ENCODE measurements at regions not wholly inside any gene's neighbourhood (a gene's known extent, or its start where the extent isn't known, plus 50 kb on each side); places are given as distances from the start of the nearest gene placed in this dataset.

DNA sequence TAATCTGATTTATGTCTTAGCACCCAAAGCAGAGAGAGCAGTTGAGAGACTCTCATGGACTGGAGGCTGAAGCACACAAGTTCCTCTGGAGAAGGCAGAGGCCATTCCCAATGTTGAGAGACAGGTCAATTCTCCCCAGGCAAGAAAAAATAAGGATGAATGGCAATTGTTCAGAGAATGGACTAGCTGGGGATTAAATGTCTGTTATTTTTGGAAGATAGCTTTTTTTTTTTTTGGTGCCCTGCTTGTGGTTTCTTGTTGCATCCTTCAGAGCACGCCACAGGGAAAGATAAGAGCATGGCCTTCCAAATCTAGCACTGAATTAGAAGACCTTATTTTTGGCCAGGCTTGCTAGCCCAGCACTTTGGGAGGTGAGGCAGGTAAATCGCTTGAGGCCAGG is 65.6 kb upstream of the ERRFI1 start:
- no peak for DNase-seq

DNA sequence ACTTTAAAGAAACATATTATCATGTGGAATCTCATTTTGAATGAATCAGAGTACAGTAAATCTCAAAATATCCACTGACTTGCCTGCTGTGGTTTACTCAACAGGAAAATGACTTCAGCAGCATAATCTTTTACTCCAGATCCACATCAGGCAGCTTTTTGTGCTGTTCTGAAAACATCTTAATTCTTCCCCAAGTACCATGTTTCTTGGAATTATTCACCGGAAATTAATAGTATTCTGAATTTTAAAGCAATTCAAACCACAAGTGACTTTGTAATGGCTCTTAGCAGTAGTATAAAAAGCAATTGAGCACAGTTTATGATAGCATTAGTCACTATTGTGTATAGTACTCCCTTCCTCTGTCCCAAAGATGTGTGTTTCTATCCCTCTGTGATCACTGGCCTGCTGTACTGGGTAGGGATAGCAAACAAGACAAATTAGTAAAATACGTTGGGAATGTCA is 64.2 kb upstream of the ERRFI1 start:
- DNase-seq = no peak

DNA sequence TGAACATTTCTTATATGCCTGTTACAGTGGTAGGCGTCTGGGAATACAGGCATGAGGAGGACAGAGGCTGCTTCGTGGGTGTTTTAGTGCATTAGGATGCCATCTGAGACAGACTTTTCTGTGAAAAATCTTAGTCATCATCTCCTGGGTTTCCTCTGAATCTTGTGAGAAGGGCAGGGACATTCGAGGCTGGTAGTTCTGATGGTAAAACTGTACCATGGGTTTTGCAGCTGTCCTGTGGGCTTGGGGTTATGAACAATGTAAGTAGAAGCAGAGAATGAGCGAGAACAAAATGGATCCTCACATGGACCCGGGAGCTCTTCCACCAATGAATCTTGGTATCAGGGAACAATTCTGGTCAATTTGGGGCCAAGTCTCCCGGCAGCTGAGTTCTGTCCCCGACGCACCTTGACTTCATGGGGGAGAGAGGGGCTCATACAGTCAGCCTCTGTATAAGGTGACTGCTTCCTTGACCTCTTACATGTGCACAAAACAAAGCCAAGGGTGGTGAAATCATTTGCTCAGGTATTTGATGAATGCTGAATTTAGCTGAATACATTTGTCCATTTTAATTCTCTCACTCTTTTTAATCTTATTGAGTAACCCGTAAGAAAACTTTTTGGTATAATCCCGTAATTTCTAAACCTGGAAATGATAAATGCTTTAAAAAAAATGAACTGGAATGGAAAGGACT is 63.6 kb upstream of the ERRFI1 start:
- peak in 6 of 56 donors; percentile 7 to 38 (median 10) for DNase-seq

DNA sequence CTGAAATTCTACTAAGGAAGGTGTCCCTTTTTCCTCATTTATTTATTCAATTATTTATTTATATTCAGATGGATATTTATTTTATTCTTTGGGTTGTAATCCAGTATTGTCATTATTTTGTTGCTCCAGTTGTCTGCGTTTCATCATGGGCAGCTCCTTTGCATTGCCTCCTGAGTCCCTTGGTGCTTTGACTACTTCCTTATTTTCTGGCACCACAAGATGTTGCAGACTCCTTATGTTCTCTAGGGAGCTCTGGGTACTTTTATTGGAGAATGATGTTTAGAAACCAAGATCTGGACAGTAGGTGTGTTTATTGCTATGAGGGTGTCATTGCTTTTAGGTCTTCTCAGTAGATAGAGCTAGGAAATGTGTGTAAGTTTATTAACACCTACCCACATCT is 59.9 kb upstream of the ERRFI1 start:
- no peak for DNase-seq

DNA sequence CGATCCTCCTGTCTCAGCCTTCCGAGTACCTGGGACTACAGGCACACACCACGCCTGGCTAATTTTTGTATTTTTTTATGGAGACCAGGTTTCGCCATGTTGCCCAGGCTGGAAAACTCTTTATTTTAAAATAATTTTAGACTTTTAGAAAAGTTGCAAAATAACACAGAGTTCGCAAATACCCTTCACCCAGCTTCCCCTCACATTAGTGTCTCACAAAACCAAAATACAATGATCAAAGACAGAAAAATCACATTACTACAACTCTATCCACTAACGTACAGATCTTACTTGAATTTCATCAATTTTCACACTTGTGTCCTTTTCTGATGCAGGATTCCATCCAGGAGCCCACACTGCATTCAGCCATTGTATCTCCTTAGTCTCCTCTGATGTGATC is 58.8 kb upstream of the ERRFI1 start:
- DNase-seq = no peak

DNA sequence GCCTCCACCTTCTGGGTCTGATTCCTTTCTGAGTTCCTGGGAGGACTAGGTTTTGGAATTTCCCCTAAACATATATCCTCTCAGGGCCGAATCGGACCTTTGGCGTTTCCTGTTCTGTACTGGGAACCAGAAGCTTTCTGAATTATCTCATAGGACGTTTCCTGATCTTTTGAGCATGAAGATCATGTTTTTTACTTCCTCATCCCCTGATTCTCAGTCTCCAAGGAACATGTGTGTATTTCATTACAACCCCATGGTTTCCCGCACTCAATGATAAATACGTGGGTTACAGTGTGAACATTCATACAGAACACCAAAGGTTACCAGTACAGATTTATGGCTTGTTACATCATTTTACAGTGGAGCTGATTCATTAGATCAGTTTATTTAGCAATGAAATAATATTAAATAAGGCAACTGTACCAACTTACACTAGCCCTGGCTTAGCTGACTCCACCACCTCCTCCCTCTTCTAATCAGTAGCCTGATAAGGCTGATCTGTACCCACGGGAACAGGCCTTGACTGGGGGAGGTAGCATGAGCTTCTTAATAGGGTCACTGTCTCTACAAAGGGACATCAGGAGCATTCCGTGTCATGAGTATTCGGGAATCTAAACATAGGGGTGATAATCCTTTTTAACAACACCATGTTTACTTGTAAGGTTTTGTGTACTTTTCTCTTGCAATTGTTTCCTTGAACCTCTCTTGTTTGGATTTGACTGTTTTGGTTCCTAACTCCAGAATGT is 57.8 kb upstream of the ERRFI1 start:
- no peak for DNase-seq

DNA sequence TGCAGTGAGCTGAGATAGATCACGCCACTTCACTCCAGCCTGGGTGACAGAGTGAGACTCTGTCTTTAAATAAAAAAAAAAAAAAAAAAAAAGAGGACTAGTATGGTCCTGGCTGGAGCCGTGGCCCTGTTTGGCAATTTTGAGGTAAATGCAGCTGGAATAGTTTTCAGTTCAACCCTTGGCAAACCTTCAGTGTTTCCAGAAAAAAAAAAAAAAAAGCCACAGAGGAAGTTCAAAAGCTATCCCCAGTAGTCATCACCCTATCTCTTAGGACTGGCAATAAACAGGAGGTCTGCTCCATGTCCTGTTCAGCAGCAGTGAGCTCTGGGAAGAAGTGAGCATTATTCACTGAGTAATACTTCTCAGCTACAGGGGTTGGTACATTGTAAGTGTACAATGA is 56.8 kb upstream of the ERRFI1 start:
- DNase-seq = no peak

DNA sequence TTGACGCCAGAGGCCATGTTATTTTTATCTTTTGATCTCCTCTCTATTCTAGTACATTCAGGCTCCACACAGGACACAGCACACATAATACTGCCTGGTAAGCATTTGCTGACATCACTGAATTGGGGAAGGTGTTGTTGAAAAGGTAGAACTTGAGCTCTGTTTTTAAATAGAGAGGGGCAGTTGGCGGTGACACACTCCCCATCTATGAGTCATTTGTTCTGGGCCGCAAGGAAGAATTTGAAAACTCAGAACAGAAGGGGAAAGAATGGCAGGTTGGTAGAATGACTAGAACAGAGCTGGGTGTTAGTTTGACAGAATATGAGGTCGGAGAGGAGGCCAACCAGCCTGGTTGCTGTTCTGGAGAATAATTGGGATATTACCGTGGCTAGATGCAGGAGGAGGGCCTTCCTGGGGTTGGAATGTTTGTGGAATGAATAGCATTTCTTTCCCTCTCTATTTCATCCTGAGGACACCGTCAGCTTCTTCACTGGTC is 52.1 kb upstream of the ERRFI1 start:
- peak in 4 of 56 donors; percentile 5 to 20 (median 13) for DNase-seq

DNA sequence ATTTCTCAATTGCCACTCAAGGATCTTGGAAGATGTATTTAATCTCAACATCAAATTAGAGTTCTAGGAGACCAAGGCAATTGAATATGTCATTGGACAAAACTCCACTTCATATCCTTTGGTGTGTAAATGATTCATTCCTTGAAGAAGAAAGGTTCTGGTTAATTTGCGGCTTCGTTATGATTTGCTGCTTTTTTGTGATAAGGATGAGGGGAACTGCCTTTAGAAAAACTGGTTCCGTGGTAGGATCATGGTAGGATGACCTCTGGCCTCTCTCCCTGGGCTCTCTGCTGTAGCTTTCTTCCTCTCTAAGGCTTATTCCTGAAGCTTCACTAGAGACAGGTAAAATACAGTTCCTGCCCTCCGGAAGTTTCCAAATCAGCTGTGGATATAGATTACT is 51.5 kb upstream of the ERRFI1 start:
- DNase-seq = no peak

DNA sequence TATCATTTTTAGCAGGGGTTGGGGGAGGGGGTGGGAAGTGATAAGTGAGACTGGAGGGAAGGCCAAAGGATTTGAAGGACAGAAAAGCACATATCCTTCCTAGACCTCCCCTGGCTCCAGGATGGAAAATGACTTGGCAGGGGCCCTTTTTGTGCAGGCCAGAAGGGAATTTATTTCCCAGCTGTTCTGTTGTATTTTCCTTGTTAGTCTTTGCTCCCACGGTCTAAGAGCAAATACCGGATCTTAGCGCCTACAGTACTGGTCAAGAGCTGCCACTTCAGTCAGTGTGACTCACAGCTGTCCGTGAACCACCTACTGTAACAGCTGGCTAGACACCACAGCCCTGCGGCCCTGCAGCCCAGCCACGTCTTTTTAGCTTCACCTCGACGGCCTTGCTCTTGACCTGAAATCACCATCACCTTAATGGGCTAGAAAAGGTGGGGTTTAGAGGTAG is 51.0 kb upstream of the ERRFI1 start:
- DNase-seq = no peak

DNA sequence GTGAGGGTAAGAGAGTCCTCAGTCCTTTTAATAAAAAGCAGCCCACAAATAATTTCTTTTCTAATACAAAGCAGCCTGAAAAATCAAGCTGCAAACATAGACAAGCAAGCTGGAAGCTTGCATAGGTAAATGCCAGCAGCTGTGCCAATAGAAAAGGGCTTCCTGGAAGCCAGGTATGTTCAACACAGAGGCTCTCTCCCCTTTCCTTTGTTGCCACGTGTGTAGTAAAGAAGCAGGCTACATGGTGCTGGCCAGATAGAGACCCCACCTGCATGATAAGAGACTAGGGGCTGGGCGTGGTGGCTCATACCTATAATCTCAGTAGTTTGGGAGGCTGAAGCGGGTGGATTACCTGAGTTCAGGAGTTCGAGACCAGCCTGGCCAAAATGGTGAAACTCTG is 50.1 kb upstream of the ERRFI1 start:
- DNase-seq = no peak
